Lung (tissue), 11 donors: ENCODE measurements at regions not wholly inside any gene's neighbourhood (a gene's known extent, or its start where the extent isn't known, plus 50 kb on each side); places are given as distances from the start of the nearest gene placed in this dataset.

Experiments used
- ATAC-seq: fragments of 200-7000 bp; cut with Tn5 transposase; one replicate; pipeline ENCODE4 v1.9.1; 2020; ENCODE audit warnings: moderate number of reproducible peaks; ENCODE audit not compliant: insufficient read depth, low FRiP score
- DNase-seq, 3 donors: peaks; one replicate each; pipeline ENCODE4 v3.0.0-alpha.2; 2013 to 2017
- H3K27ac ChIP-seq, 2 donors: one replicate each; pipeline ENCODE4 v1.5.1; 2013; ENCODE audit warnings: mild to moderate bottlenecking in 2 of 2, moderate library complexity in 2 of 2, control low read depth in 1 of 2, inconsistent platforms in 1 of 2, low read depth in 1 of 2, low read length in 1 of 2
- H3K27me3 ChIP-seq, 3 donors: one replicate each; pipeline ENCODE4 v1.5.1; 2013; ENCODE audit warnings: low read length in 2 of 3; ENCODE audit not compliant: control insufficient read depth in 3 of 3, insufficient read depth in 3 of 3
- H3K36me3 ChIP-seq, 4 donors: one replicate each; pipeline ENCODE4 v1.5.1; 2013; ENCODE audit warnings: low read length in 4 of 4, mild to moderate bottlenecking in 1 of 4, moderate library complexity in 1 of 4; ENCODE audit not compliant: control insufficient read depth in 4 of 4, insufficient read depth in 4 of 4
- H3K4me1 ChIP-seq, 5 donors: one replicate each; pipeline ENCODE4 v1.5.1; 2013; ENCODE audit warnings: low read length in 5 of 5, mild to moderate bottlenecking in 2 of 5, moderate library complexity in 1 of 5; ENCODE audit not compliant: control insufficient read depth in 5 of 5, insufficient read depth in 5 of 5
- H3K4me3 ChIP-seq: one replicate; pipeline ENCODE4 v1.5.1; 2013; ENCODE audit warnings: mild to moderate bottlenecking, control low read depth, moderate library complexity
- H3K9ac ChIP-seq, 2 donors: one replicate each; pipeline ENCODE4 v1.5.1; 2013; ENCODE audit warnings: low read length in 2 of 2, control low read depth in 1 of 2; ENCODE audit not compliant: insufficient read depth in 1 of 2
- H3K9me3 ChIP-seq, 4 donors: one replicate each; pipeline ENCODE4 v1.5.1; 2013; ENCODE audit warnings: low read length in 3 of 4, mild to moderate bottlenecking in 1 of 4, moderate library complexity in 1 of 4; ENCODE audit not compliant: control insufficient read depth in 4 of 4, insufficient read depth in 3 of 4
- CTCF ChIP-seq: IDR thresholded peaks from 2 replicates; pipeline ENCODE4 v1.5.1; 2012; ENCODE audit warnings: mild to moderate bottlenecking; ENCODE audit errors: control extremely low read depth, extremely low read depth
- WGBS, 2 donors: extraction: QIAGEN DNeasy Blood & Tissue Kit; methylation state at CpG; one replicate each; pipeline ENCODE4 v1.1.7; 2013; 5-methylcytosine and 5-hydroxymethylcytosine counted together
- donor health status: control.
- donor health status: control.
- donor health status: Bipolar disorder and iron deficiency.
- donor health status: healthy.
- donor health status: DM: yes; HTN: yes; CAD: no.

GRCh38 chr4:111650146-111650545, 495.1 kb upstream of the FAM241A start:
- peaks cover 0 to 4% (median 0%) of the 10 kb centered on the region in 3 donors for H3K27me3 ChIP-seq
- H3K9ac ChIP-seq = no peak overlapping the region
- no peak for TF ChIP-seq CTCF
- no peaks in the 10 kb centered on the region for H3K36me3 ChIP-seq
- no peaks in the 10 kb centered on the region for H3K4me1 ChIP-seq
- H3K9me3 ChIP-seq = no peaks in the 10 kb centered on the region
- WGBS, 2 donors = 67 to 81% methylated on average over 3 of the region's 3 CpGs
- DNase-seq (no peak), ATAC-seq (no peak)
- no peak overlapping the region for H3K27ac ChIP-seq
- no peak overlapping the region for H3K4me3 ChIP-seq

GRCh38 chr4:111650674-111651086, 494.6 kb upstream of the FAM241A start:
- H3K27me3 ChIP-seq = peaks cover 0 to 4% (median 0%) of the 10 kb centered on the region in 3 donors
- H3K4me1 ChIP-seq = no peaks in the 10 kb centered on the region
- H3K9ac ChIP-seq = no peak overlapping the region
- ATAC-seq (no peak), DNase-seq (no peak)
- H3K36me3 ChIP-seq = no peaks in the 10 kb centered on the region
- 86 to 90% methylated on average over 1 of the region's 1 CpG for WGBS, 2 donors
- no peak for TF ChIP-seq CTCF
- H3K9me3 ChIP-seq = no peaks in the 10 kb centered on the region
- no peak overlapping the region for H3K27ac ChIP-seq
- H3K4me3 ChIP-seq = no peak overlapping the region

GRCh38 chr4:111652236-111652635, 493.0 kb upstream of the FAM241A start:
- Histone ChIP-seq H3K4me1 (no peaks in the 10 kb centered on the region), H3K27me3 (peaks cover 0 to 7% (median 0%) of the 10 kb centered on the region in 3 donors), H3K4me3 (no peak overlapping the region), H3K9me3 (no peaks in the 10 kb centered on the region), H3K36me3 (no peaks in the 10 kb centered on the region), H3K27ac (no peak overlapping the region), H3K9ac (no peak overlapping the region)
- no peak for DNase-seq
- WGBS, 2 donors = 74 to 77% methylated on average over 5 of the region's 5 CpGs
- ATAC-seq = no peak
- no peak for TF ChIP-seq CTCF

- peaks cover 0 to 7% (median 0%) of the 10 kb centered on the region in 3 donors for H3K27me3 ChIP-seq
- H3K9ac ChIP-seq = no peak overlapping the region
- no peaks in the 10 kb centered on the region for H3K9me3 ChIP-seq
- TF ChIP-seq CTCF = no peak
- H3K36me3 ChIP-seq = no peaks in the 10 kb centered on the region
- ATAC-seq (no peak), DNase-seq (no peak)
- H3K27ac ChIP-seq = no peak overlapping the region
- H3K4me1 ChIP-seq = no peaks in the 10 kb centered on the region
- no peak overlapping the region for H3K4me3 ChIP-seq
- 78 to 88% methylated on average over 2 of the region's 2 CpGs for WGBS, 2 donors
Measured at GRCh38 chr4:111652986-111653385, 492.3 kb upstream of the FAM241A start.
